GM19438 (cell line): ENCODE measurements at regions not wholly inside any gene's neighbourhood (a gene's known extent, or its start where the extent isn't known, plus 50 kb on each side); places are given as distances from the start of the nearest gene placed in this dataset.
"Not testable (repeated sequence)": the region's sequence is repeated elsewhere in the genome, so short reads cannot be mapped to it uniquely, and the experiment has no call there.

ENCODE experiments used
- ATAC-seq: cut with Tn5 transposase; IDR thresholded peaks from one replicate; pipeline ENCODE4 v1.9.1; 2021; ENCODE audit warnings: low read depth; ENCODE audit not compliant: unreplicated experiment

DNA sequence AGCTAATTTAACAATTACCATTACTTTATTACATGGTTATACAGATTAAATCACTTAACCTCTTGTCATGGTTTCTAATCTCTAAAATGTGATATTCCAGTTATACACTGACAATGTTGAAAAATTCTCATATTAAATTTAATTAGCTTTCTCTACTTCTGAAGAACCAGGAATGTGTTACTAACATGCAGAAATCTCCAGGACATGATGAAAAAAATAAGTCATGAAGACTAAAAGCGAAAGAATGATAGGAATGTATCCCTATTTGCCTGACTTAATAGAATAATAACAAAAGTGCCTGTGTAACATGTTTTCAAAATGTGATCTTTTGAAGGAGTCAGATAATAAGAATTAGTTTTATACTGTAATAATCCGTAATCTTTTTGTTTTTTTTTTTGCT is 2823.7 kb upstream of the PCDH20 start:
- no peak for ATAC-seq

- no peak for ATAC-seq
Measured at GRCh38 chr13:64234255-64234654, 2818.6 kb upstream of the PCDH20 start.

DNA sequence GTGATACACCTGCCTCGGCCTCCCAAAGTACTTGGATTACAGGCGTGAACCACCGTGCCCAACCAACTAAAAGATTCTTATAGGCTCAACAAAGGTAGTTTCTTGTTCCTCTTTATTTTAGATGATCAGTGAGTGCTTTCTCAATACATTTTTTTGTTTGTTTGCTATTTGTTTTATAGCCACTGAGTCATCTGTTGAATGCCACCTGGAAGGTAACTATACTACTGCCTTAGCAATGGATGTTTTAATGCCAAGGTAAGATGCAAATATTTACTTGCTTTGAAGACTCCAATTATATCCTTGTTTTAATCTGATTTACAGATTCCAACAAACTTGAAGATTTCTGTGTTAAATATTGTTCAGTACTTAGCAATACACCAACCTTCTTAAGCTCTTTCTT is 2807.4 kb upstream of the PCDH20 start:
- no peak for ATAC-seq

DNA sequence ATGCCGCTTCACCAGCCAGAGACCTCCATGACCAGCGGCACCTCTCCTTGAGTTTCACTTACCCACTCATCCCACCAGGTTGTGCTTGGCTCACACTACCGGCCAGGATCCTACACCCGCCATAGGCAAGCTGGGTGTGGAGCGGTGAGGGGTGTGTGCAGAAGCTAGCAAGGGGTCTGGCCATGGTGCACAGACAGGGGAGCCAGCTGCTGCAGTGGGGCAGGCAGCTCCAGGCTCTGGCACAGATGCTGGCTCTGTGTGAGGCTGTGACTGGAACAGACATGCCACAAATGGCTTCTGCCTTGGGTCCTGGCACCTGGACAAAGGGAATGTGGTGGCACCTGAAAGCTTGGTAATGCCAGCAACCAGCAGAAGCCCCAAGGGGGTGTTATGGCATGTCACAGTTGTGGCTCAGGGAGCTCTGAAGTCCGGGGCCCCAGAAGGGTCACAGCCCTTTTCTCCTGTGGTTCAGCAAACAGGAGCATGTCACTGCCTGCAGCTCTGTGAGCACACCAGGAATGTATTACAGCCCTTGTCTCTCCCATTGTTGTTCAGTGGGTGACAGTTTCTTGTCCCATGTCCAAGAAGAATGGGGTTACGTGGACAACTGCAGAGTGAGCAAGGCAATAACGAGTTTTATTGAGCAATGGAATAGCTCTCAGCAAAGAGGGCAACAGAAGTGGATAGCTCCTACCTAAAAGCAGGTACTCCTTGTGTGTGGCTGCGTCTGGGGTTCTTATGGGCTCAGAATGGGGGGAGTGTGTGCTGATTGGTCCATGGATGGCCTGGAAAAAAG is 2791.0 kb upstream of the PCDH20 start:
- ATAC-seq = no peak

GRCh38 chr13:64202517-64202916 is 2786.9 kb upstream of the PCDH20 start:
- ATAC-seq = no peak

- ATAC-seq = no peak
Measured at GRCh38 chr13:64197232-64197631, 2781.6 kb upstream of the PCDH20 start.

- ATAC-seq = no peak
Measured at GRCh38 chr13:64186503-64187250, 2771.0 kb upstream of the PCDH20 start.

DNA sequence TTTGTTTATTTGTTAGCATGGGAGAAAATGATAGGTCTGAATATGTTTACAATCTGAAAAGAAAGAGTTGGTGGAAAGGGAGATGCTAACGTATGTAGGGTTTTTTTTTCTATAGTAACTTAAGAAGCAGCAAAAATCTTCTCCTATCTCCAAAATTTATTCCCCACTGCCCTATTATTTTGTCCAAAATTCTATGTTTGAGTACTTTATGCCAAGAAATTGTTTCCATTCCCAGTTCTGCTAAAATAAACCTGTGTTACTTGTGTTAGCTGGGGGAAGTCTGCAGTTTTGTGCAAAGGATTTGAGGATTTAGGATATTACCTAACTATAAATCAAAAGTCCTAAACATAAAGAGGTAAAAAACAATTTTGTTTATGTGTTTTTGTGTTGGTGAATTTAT is 2770.4 kb upstream of the PCDH20 start:
- ATAC-seq = no peak

- no peak for ATAC-seq
Measured at GRCh38 chr13:64180756-64181155, 2765.1 kb upstream of the PCDH20 start.

DNA sequence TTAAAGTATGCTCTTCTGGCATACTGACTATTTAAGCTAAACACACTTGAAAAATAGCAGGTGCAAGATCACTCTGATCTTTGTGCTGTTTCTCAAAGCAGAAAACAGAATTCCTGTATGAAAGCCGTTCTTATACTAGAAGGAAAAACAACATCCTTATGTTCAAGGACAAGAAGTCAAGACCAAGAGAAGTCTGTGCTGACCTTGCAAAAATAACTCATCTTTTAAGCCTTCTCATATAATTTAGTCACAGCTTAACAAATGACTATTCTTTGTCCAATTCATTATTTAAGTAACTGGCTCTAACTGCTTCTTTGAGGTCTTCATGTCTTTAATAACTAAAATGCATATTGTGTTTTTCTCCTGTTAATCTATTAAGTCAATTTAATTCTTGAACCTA is 2750.2 kb upstream of the PCDH20 start:
- no peak for ATAC-seq

DNA sequence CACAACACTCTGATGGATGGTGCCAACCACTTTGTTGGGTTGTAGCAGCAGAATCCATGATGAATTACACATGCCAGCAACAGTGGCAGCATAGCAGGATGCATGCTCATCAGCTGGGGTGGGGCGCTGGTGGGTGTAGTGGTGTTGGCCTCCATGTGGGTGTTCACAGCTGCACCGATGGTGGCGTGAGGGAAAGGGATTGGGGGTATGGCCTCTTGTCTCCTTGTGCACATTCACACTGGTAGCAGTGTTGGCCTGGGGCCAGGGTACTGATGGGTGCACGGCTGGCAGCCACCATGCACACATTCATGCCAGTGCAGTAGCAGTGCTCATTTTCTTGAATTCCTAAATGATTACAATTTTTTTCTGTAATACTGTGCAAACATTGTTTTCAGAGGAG is 2748.8 kb upstream of the PCDH20 start:
- ATAC-seq = no peak

GRCh38 chr13:64160479-64160878 is 2744.8 kb upstream of the PCDH20 start:
- ATAC-seq = no peak

GRCh38 chr13:64158908-64159307 is 2743.3 kb upstream of the PCDH20 start:
- no peak for ATAC-seq

GRCh38 chr13:64154514-64154913 is 2738.9 kb upstream of the PCDH20 start:
- ATAC-seq = no peak

DNA sequence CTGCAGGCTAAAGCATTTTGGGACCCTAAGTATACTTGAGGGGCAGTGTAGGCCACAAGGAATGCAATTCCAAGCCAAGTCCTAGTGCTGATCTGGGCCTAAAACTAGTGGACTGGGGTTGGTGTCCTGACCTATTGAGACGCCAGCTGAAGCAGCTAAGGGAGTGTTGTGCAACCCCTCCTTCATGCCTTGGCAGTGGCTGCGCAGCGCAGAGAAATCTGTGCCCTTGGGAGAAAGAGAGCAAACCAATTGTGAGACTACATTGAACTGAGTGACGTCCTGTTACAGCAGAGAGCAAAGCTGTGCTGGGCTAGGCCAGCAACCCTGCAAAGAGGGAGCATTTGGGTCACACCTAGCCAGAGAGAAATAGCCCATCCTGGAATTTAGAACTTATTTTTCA is 2715.0 kb upstream of the PCDH20 start:
- ATAC-seq = no peak

DNA sequence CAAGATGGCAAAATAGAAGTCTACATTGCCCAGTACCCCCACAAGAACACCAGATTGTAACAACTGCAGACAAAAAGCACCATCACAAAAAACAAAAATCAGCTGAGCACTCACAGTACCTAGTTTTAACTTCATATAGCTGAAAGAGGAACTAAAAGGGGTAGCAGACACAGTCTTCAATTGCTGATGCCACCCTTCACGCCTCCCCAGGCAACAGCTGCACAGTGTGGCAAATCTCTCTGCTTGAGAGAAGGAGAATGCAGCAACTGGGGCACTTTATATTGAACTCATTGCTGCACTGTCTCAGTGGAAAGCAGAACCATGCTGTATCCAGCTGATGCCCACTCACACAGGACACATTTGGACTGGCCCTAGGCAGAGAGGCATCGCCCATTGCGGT is 2714.5 kb upstream of the PCDH20 start:
- no peak for ATAC-seq

- ATAC-seq = no peak
Measured at GRCh38 chr13:64127856-64128255, 2712.2 kb upstream of the PCDH20 start.

GRCh38 chr13:64127192-64127591 is 2711.5 kb upstream of the PCDH20 start:
- no peak for ATAC-seq

- ATAC-seq = not testable (repeated sequence)
Measured at GRCh38 chr13:64121023-64121709, 2705.5 kb upstream of the PCDH20 start.

GRCh38 chr13:64099994-64100393 is 2684.3 kb upstream of the PCDH20 start:
- no peak for ATAC-seq

- no peak for ATAC-seq
Measured at GRCh38 chr13:64090311-64090710, 2674.7 kb upstream of the PCDH20 start.
